ENCODE measurements at regions not wholly inside any gene's neighbourhood (a gene's known extent, or its start where the extent isn't known, plus 50 kb on each side); places are given as distances from the start of the nearest gene placed in this dataset.

- H2AFZ ChIP-seq (ENCODE audit: low read length) = no peak overlapping the region
- ChIA-PET CTCF (ENCODE audit: low intra/inter-chr PET ratio, low total read pairs) (no interaction called here), POLR2A (no interaction called here)
- H4K20me1 ChIP-seq (ENCODE audit: insufficient read depth, low read length) = no peaks in the 10 kb centered on the region
- H3K4me1 ChIP-seq (ENCODE audit: insufficient read depth, low read length) = no peaks in the 10 kb centered on the region
- intact Hi-C loops (cut with micrococcal nuclease; ENCODE audit: unreplicated experiment) (no loop called here), in situ Hi-C loops (cut with HindIII; ENCODE audit: extremely low pct_ligation_motif_present, low pct_unique_long_range_greater_than_20kb) (no loop called here)
- TF ChIP-seq ZNF768 (CRISPR knock-in tag; IDR thresholded peaks at IDR 0.05) = no peak
- no peak for TF ChIP-seq NR2F2 (IDR thresholded peaks at IDR 0.05; ENCODE audit: borderline replicate concordance, low read depth)
- TF ChIP-seq CBX5 (CRISPR knock-in tag; IDR thresholded peaks at IDR 0.05; ENCODE audit: borderline replicate concordance) = no peak
- TF ChIP-seq ZNF674 (CRISPR knock-in tag; IDR thresholded peaks at IDR 0.05; ENCODE audit: low read depth) = no peak
- TF ChIP-seq ZIK1 (CRISPR knock-in tag; IDR thresholded peaks at IDR 0.05; ENCODE audit: borderline replicate concordance, low read depth) = no peak
- TF ChIP-seq TARDBP (CRISPR knock-in tag; IDR thresholded peaks at IDR 0.05) = no peak
- no peak for TF ChIP-seq ZXDC (CRISPR knock-in tag; IDR thresholded peaks at IDR 0.05)
- TF ChIP-seq HCFC1 (IDR thresholded peaks at IDR 0.05; ENCODE audit: low read depth, low read length) = no peak
- no peak for TF ChIP-seq ZNF260 (CRISPR knock-in tag; IDR thresholded peaks at IDR 0.05; ENCODE audit: borderline replicate concordance, low read depth)
- TF ChIP-seq, protein P1, sequence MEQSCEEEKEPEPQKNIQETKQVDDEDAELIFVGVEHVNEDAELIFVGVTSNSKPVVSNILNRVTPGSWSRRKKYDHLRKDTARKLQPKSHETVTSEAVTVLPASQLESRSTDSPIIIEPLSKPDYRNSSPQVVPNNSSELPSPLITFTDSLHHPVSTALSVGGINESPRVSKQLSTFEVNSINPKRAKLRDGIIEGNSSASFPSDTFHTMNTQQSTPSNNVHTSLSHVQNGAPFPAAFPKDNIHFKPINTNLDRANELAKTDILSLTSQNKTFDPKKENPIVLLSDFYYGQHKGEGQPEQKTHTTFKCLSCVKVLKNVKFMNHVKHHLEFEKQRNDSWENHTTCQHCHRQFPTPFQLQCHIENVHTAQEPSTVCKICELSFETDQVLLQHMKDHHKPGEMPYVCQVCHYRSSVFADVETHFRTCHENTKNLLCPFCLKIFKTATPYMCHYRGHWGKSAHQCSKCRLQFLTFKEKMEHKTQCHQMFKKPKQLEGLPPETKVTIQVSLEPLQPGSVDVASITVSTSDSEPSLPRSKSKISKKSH (CRISPR knock-in tag; IDR thresholded peaks at IDR 0.05; ENCODE audit: borderline replicate concordance) = no peak
- no peak for TF ChIP-seq RBFOX2 (IDR thresholded peaks at IDR 0.05; ENCODE audit: low read depth, low read length)
- TF ChIP-seq ZNF746 (CRISPR knock-in tag; IDR thresholded peaks at IDR 0.05) = no peak
- TF ChIP-seq ZNF430 (CRISPR knock-in tag; IDR thresholded peaks at IDR 0.05) = no peak
- no peak for TF ChIP-seq HES4 (CRISPR knock-in tag; IDR thresholded peaks at IDR 0.05; ENCODE audit: borderline replicate concordance)
- TF ChIP-seq ZNF569 (CRISPR knock-in tag; IDR thresholded peaks at IDR 0.05; ENCODE audit: borderline replicate concordance) = no peak
- TF ChIP-seq, protein P2, sequence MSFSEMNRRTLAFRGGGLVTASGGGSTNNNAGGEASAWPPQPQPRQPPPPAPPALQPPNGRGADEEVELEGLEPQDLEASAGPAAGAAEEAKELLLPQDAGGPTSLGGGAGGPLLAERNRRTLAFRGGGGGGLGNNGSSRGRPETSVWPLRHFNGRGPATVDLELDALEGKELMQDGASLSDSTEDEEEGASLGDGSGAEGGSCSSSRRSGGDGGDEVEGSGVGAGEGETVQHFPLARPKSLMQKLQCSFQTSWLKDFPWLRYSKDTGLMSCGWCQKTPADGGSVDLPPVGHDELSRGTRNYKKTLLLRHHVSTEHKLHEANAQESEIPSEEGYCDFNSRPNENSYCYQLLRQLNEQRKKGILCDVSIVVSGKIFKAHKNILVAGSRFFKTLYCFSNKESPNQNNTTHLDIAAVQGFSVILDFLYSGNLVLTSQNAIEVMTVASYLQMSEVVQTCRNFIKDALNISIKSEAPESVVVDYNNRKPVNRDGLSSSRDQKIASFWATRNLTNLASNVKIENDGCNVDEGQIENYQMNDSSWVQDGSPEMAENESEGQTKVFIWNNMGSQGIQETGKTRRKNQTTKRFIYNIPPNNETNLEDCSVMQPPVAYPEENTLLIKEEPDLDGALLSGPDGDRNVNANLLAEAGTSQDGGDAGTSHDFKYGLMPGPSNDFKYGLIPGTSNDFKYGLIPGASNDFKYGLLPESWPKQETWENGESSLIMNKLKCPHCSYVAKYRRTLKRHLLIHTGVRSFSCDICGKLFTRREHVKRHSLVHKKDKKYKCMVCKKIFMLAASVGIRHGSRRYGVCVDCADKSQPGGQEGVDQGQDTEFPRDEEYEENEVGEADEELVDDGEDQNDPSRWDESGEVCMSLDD (CRISPR knock-in tag; IDR thresholded peaks at IDR 0.05; ENCODE audit: borderline replicate concordance) = no peak
- TF ChIP-seq ZNF3 (CRISPR knock-in tag; IDR thresholded peaks at IDR 0.05) = no peak
- no peak for TF ChIP-seq ONECUT2 (CRISPR knock-in tag; IDR thresholded peaks at IDR 0.05)
- no peak overlapping the region for H3K27ac ChIP-seq (ENCODE audit: extremely low read length, insufficient read depth, low read length)
- no peaks in the 10 kb centered on the region for H3K9me3 ChIP-seq (ENCODE audit: low read length)
- FAIRE-seq (no peak), DNase-seq (ENCODE audit: low spot score) (no peak), ATAC-seq (no peak)
- H3K27me3 ChIP-seq (ENCODE audit: control insufficient read depth in 1 of 2, insufficient read depth in 2 of 2, low read length in 2 of 2) = no peaks in the 10 kb centered on the region
- H3K4me3 ChIP-seq (replicated peaks in 1 of 3; ENCODE audit: insufficient read depth in 1 of 3, low read depth in 2 of 3, low read length in 3 of 3) = no peak overlapping the region
- no peak overlapping the region for H3K9ac ChIP-seq (ENCODE audit: insufficient read depth, low read depth, low read length)
- no peaks in the 10 kb centered on the region for H3K79me2 ChIP-seq (ENCODE audit: insufficient read depth, low read length)
- BruUV-seq (replicated peaks) = no TSS peak
- H3K36me3 ChIP-seq (replicated peaks in 1 of 2; ENCODE audit: control insufficient read depth in 1 of 2, insufficient read depth in 2 of 2, low read length in 2 of 2) = no peaks in the 10 kb centered on the region
- no peak overlapping the region for H3K4me2 ChIP-seq (ENCODE audit: low read depth, low read length)
- WGBS (ENCODE audit: low lambda C conversion rate) = 5% methylated on average over 3 of the region's 3 CpGs
Measured at GRCh38 chr4:127007305-127007704, 625.5 kb upstream of the INTU start.
